HL-60 (cell line): ENCODE measurements at regions not wholly inside any gene's neighbourhood (a gene's known extent, or its start where the extent isn't known, plus 50 kb on each side); places are given as distances from the start of the nearest gene placed in this dataset.

Experiments used
- CTCF ChIP-seq: IDR thresholded peaks from one replicate; pipeline ENCODE4 v1.5.1; 2011; ENCODE audit warnings: low read length, control low read depth, inconsistent platforms; ENCODE audit not compliant: insufficient read depth
- POLR2AphosphoS5 ChIP-seq: IDR thresholded peaks from 2 replicates; pipeline ENCODE4 v1.6.1; 2012; ENCODE audit warnings: low read depth

GRCh38 chr1:187537936-187538335, 709.2 kb downstream of the PLA2G4A start:
- TF ChIP-seq POLR2AphosphoS5 (no peak), CTCF (no peak)
